ENCODE measurements at regions not wholly inside any gene's neighbourhood (a gene's known extent, or its start where the extent isn't known, plus 50 kb on each side); places are given as distances from the start of the nearest gene placed in this dataset.

- TF ChIP-seq, protein P1, sequence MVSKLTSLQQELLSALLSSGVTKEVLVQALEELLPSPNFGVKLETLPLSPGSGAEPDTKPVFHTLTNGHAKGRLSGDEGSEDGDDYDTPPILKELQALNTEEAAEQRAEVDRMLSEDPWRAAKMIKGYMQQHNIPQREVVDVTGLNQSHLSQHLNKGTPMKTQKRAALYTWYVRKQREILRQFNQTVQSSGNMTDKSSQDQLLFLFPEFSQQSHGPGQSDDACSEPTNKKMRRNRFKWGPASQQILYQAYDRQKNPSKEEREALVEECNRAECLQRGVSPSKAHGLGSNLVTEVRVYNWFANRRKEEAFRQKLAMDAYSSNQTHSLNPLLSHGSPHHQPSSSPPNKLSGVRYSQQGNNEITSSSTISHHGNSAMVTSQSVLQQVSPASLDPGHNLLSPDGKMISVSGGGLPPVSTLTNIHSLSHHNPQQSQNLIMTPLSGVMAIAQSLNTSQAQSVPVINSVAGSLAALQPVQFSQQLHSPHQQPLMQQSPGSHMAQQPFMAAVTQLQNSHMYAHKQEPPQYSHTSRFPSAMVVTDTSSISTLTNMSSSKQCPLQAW (CRISPR knock-in tag; IDR thresholded peaks at IDR 0.05), result no peak
- TF ChIP-seq ONECUT2 (CRISPR knock-in tag; IDR thresholded peaks at IDR 0.05), result no peak
- no peak for TF ChIP-seq ZNF335 (CRISPR knock-in tag; IDR thresholded peaks at IDR 0.05)
- TF ChIP-seq MXI1 (IDR thresholded peaks at IDR 0.05; ENCODE audit: borderline replicate concordance, low read depth, low read length), result no peak
- no peak for TF ChIP-seq ZKSCAN8 (CRISPR knock-in tag; IDR thresholded peaks at IDR 0.05; ENCODE audit: borderline replicate concordance)
- TF ChIP-seq TSC22D2 (CRISPR knock-in tag; IDR thresholded peaks at IDR 0.05; ENCODE audit: borderline replicate concordance), result no peak
- TF ChIP-seq ZNF256 (CRISPR knock-in tag; conservative IDR thresholded peaks at IDR 0.05), result no peak
- 0 out of 4 replicates have a peak, but pooled peaks of 1 of the 2 experiments have one; percentile 18 for TF ChIP-seq EP300 (IDR thresholded peaks at IDR 0.05; ENCODE audit: low read depth in 2 of 2, low read length in 2 of 2)
- no peak for TF ChIP-seq EP300 (CRISPR knock-in tag; IDR thresholded peaks at IDR 0.05; ENCODE audit: borderline replicate concordance)
- TF ChIP-seq, protein P2, sequence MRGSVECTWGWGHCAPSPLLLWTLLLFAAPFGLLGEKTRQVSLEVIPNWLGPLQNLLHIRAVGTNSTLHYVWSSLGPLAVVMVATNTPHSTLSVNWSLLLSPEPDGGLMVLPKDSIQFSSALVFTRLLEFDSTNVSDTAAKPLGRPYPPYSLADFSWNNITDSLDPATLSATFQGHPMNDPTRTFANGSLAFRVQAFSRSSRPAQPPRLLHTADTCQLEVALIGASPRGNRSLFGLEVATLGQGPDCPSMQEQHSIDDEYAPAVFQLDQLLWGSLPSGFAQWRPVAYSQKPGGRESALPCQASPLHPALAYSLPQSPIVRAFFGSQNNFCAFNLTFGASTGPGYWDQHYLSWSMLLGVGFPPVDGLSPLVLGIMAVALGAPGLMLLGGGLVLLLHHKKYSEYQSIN (CRISPR knock-in tag; IDR thresholded peaks at IDR 0.05; ENCODE audit: borderline replicate concordance), result no peak
- no peak for TF ChIP-seq SP5 (CRISPR knock-in tag; IDR thresholded peaks at IDR 0.05; ENCODE audit: borderline replicate concordance, low read depth)
- TF ChIP-seq ARID2 (CRISPR knock-in tag; IDR thresholded peaks at IDR 0.05; ENCODE audit: borderline replicate concordance), result no peak
- no peak for TF ChIP-seq ADNP (CRISPR knock-in tag; IDR thresholded peaks at IDR 0.05)
Measured at GRCh38 chr9:108746864-108747263, 108.9 kb downstream of the ACTL7B start (continued).

Data from HepG2 (cell line).